ENCODE measurements at regions not wholly inside any gene's neighbourhood (a gene's known extent, or its start where the extent isn't known, plus 50 kb on each side); places are given as distances from the start of the nearest gene placed in this dataset.
"Not testable (repeated sequence)": the region's sequence is repeated elsewhere in the genome, so short reads cannot be mapped to it uniquely, and the experiment has no call there.

DNA sequence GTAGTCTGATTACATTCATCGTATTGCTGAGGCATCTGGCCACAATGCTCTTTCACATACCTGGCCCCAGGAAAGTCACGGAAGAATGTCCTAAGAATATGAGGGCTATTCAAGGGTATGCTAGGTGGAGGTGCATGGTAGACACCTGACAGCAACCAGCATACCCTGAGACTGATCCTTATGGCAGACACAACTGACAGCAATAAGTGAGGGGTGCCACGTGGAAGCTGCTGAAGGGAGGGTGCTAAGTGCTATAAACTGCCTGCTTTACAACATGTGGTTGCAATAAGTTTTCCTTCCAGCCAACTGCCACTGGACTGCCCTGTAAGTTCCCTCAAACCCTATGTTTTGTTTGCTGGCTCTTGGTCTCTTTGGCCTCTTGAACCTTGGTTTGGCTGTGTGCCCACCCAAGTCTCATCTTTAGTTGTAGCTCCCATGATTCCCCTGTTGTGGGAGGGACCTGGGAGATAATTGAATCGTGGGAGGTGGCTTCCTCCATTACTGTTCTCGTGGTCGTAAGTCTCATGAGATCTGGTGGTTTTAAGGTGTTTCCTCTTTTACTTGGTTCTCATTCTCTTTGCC, 201.3 kb upstream of the MOCS1 start:
- TF ChIP-seq, protein P1, sequence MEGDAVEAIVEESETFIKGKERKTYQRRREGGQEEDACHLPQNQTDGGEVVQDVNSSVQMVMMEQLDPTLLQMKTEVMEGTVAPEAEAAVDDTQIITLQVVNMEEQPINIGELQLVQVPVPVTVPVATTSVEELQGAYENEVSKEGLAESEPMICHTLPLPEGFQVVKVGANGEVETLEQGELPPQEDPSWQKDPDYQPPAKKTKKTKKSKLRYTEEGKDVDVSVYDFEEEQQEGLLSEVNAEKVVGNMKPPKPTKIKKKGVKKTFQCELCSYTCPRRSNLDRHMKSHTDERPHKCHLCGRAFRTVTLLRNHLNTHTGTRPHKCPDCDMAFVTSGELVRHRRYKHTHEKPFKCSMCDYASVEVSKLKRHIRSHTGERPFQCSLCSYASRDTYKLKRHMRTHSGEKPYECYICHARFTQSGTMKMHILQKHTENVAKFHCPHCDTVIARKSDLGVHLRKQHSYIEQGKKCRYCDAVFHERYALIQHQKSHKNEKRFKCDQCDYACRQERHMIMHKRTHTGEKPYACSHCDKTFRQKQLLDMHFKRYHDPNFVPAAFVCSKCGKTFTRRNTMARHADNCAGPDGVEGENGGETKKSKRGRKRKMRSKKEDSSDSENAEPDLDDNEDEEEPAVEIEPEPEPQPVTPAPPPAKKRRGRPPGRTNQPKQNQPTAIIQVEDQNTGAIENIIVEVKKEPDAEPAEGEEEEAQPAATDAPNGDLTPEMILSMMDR (IDR thresholded peaks at IDR 0.05; ENCODE audit: partially characterized antibody, unreplicated experiment) = no peak
- Mint-ChIP-seq H3K9me3 (ENCODE audit: unreplicated experiment) (no peaks in the 10 kb centered on the region), H3K36me3 (ENCODE audit: unreplicated experiment) (no peaks in the 10 kb centered on the region)

DNA sequence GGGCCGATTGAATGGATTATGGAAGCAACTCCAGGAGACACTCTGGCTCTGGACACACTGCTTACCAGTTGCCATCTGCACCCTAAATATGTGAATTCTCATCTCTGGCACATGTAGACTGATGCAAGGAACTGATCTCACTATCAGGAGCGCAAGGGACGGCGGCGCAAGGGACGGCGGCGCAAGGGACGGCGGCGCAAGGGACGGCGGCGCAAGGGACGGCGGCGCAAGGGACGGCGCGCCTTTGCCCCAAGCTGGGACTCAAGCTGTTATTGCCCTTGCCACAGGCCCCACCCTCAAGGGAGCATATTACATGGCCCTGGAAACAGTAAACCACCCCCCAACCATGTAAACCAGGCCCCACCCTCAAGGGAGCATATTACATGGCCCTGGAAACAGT, 199.7 kb upstream of the MOCS1 start:
- not testable (repeated sequence) for H3K4me1 Mint-ChIP-seq (ENCODE audit: low read depth, unreplicated experiment); H3K36me3 Mint-ChIP-seq (ENCODE audit: unreplicated experiment); H3K27ac Mint-ChIP-seq (ENCODE audit: unreplicated experiment); DNase-seq; H3K9me3 Mint-ChIP-seq (ENCODE audit: unreplicated experiment); H3K4me3 Mint-ChIP-seq (ENCODE audit: unreplicated experiment); H3K27me3 Mint-ChIP-seq (ENCODE audit: unreplicated experiment)

More for the DNA sequence above, 201.3 kb upstream of the MOCS1 start:
- Mint-ChIP-seq H3K4me3 (ENCODE audit: unreplicated experiment) (no peak overlapping the region), H3K4me1 (ENCODE audit: low read depth, unreplicated experiment) (no peaks in the 10 kb centered on the region), H3K27ac (ENCODE audit: unreplicated experiment) (no peak overlapping the region), H3K27me3 (ENCODE audit: unreplicated experiment) (no peaks in the 10 kb centered on the region)
- DNase-seq = no peak

DNA sequence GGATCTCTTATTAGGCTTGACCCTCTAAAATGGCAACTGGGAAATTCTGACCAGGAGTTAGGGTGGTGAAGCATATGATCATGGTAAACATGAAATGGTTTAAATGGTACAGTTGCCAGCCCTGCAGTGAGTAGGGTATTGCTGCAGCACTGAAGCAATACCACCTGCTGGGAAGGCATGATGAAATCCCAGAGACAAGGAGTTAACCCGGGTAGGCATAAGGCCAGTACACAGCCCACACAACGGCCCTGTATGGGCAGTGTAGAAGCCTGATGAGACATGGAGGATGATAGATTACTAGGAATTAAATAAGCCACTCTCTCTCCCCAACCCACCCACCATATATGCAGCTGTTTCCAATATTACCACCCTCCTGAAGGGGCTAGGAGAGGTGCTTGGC, 197.4 kb upstream of the MOCS1 start:
- no peaks in the 10 kb centered on the region for H3K9me3 Mint-ChIP-seq (ENCODE audit: unreplicated experiment)
- no peak overlapping the region for H3K4me3 Mint-ChIP-seq (ENCODE audit: unreplicated experiment)
- no peak for DNase-seq
- H3K27ac Mint-ChIP-seq (ENCODE audit: unreplicated experiment) = no peak overlapping the region
- H3K4me1 Mint-ChIP-seq (ENCODE audit: low read depth, unreplicated experiment) = no peaks in the 10 kb centered on the region
- TF ChIP-seq, protein P1 (IDR thresholded peaks at IDR 0.05; ENCODE audit: partially characterized antibody, unreplicated experiment) = no peak
- no peaks in the 10 kb centered on the region for H3K27me3 Mint-ChIP-seq (ENCODE audit: unreplicated experiment)
- H3K36me3 Mint-ChIP-seq (ENCODE audit: unreplicated experiment) = peaks cover 4% of the 10 kb centered on the region

DNA sequence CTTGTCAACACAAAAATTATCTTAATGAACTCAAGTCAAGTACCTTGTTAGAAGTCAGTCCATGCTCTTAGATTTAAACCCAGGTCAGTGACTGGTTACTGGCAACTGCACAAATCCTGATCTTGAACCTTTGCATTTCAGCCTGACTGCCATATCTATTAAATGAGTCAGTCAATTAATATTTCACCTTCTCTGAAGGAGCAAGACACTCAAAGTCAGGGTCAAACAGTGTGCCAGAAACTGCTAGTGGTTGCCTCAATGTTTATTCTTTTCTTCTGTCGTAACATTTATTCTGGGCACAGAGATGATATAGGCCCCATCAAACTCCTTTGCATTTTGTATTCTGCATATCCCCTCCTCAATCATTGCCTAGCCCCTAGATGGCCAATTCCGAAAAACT, 193.9 kb upstream of the MOCS1 start:
- H3K36me3 Mint-ChIP-seq (ENCODE audit: unreplicated experiment) = peaks cover 4% of the 10 kb centered on the region
- TF ChIP-seq, protein P1 (IDR thresholded peaks at IDR 0.05; ENCODE audit: partially characterized antibody, unreplicated experiment) = no peak

DNA sequence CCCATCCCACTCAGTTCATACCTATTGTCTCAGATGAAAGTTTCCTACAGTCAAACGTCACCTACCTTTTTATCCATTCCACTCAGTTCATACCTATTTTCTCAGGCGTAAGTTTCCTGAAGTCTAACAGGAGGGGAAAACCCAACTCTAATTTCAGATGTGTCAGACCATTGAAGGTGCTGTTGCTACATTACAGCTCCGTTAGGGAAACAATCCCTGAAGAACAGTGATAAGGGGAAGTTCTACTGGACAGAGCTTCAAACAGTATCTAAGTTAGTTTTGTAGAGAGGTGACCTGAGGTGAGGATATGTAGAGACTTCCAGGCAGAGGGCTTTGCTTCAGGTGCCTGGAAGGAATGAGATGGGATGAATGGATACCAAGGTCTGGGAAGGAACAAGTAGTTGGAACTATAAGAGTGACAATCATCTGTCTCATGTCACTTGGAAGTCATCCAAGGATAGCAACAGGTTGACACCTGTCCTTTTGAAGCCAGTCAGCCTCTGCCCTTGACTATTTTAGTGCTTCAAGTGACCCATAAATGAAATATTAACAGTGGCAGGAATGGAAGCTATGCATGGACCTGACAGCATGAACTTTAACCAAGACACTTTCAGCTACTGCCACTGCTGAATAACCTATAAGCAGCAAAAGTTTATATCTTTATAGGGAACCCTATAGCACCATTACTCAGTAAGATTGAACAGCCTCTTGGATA, 191.6 kb upstream of the MOCS1 start:
- no peak overlapping the region for H3K4me3 Mint-ChIP-seq (ENCODE audit: unreplicated experiment)
- H3K27me3 Mint-ChIP-seq (ENCODE audit: unreplicated experiment) = peaks cover 2% of the 10 kb centered on the region
- H3K9me3 Mint-ChIP-seq (ENCODE audit: unreplicated experiment) = no peaks in the 10 kb centered on the region
- no peaks in the 10 kb centered on the region for H3K4me1 Mint-ChIP-seq (ENCODE audit: low read depth, unreplicated experiment)
- peaks cover 4% of the 10 kb centered on the region for H3K36me3 Mint-ChIP-seq (ENCODE audit: unreplicated experiment)
- no peak overlapping the region for H3K27ac Mint-ChIP-seq (ENCODE audit: unreplicated experiment)
- DNase-seq = no peak
- TF ChIP-seq, protein P1 (IDR thresholded peaks at IDR 0.05; ENCODE audit: partially characterized antibody, unreplicated experiment) = no peak

More for the DNA sequence above, 193.9 kb upstream of the MOCS1 start:
- Mint-ChIP-seq H3K27ac (ENCODE audit: unreplicated experiment) (no peak overlapping the region), H3K4me1 (ENCODE audit: low read depth, unreplicated experiment) (no peaks in the 10 kb centered on the region), H3K9me3 (ENCODE audit: unreplicated experiment) (no peaks in the 10 kb centered on the region), H3K27me3 (ENCODE audit: unreplicated experiment) (peaks cover 2% of the 10 kb centered on the region), H3K4me3 (ENCODE audit: unreplicated experiment) (no peak overlapping the region)
- no peak for DNase-seq
